LNCaP clone FGC (cell line): ENCODE measurements at regions not wholly inside any gene's neighbourhood (a gene's known extent, or its start where the extent isn't known, plus 50 kb on each side); places are given as distances from the start of the nearest gene placed in this dataset.

Experiments
- DNase-seq: peaks from one replicate; pipeline ENCODE4 v3.0.0-alpha.2; 2011; ENCODE audit warnings: low read depth
- H3K4me3 ChIP-seq: 2 replicates; pipeline ENCODE4 v1.5.1; 2011; ENCODE audit warnings: mild to moderate bottlenecking, low read depth, low read length, control low read depth
- CTCF ChIP-seq: IDR thresholded peaks from 2 replicates; pipeline ENCODE4 v1.5.1; 2012; ENCODE audit warnings: mild to moderate bottlenecking; ENCODE audit not compliant: control insufficient read depth, insufficient read depth; ENCODE audit errors: extremely low read depth

- peak; percentile 57 for TF ChIP-seq CTCF
- DNase-seq = no peak
- H3K4me3 ChIP-seq = no peak overlapping the region
Observed at GRCh38 chr14:29518335-29518734, 409.3 kb downstream of the PRKD1 start.

GRCh38 chr14:29521526-29522137 lies 406.0 kb downstream of the PRKD1 start:
- H3K4me3 ChIP-seq = no peak overlapping the region
- TF ChIP-seq CTCF = peak; percentile 57
- no peak for DNase-seq
